ENCODE measurements at regions not wholly inside any gene's neighbourhood (a gene's known extent, or its start where the extent isn't known, plus 50 kb on each side); places are given as distances from the start of the nearest gene placed in this dataset.
"Not testable (repeated sequence)": the region's sequence is repeated elsewhere in the genome, so short reads cannot be mapped to it uniquely, and the experiment has no call there.

GRCh38 chr19:7405482-7405881 is 56.7 kb downstream of the ARHGEF18 start:
- not testable (repeated sequence) for TF ChIP-seq RAD21 (IDR thresholded peaks at IDR 0.05; ENCODE audit: low read length); CEBPB (IDR thresholded peaks at IDR 0.05; ENCODE audit: low read depth, low read length); POLR2A (IDR thresholded peaks at IDR 0.05; ENCODE audit: low read depth, low read length); MXI1 (IDR thresholded peaks at IDR 0.05; ENCODE audit: borderline replicate concordance, low read depth, low read length); RFX5 (IDR thresholded peaks at IDR 0.05; ENCODE audit: low read depth, low read length); ELK1 (IDR thresholded peaks at IDR 0.05; ENCODE audit: borderline replicate concordance, low read depth, low read length); SMC3 (IDR thresholded peaks at IDR 0.05; ENCODE audit: low read depth, low read length); FOS (IDR thresholded peaks at IDR 0.05; ENCODE audit: low read depth, low read length); RCOR1 (IDR thresholded peaks at IDR 0.05; ENCODE audit: insufficient replicate concordance, low read length)
- TF ChIP-seq, protein P1, sequence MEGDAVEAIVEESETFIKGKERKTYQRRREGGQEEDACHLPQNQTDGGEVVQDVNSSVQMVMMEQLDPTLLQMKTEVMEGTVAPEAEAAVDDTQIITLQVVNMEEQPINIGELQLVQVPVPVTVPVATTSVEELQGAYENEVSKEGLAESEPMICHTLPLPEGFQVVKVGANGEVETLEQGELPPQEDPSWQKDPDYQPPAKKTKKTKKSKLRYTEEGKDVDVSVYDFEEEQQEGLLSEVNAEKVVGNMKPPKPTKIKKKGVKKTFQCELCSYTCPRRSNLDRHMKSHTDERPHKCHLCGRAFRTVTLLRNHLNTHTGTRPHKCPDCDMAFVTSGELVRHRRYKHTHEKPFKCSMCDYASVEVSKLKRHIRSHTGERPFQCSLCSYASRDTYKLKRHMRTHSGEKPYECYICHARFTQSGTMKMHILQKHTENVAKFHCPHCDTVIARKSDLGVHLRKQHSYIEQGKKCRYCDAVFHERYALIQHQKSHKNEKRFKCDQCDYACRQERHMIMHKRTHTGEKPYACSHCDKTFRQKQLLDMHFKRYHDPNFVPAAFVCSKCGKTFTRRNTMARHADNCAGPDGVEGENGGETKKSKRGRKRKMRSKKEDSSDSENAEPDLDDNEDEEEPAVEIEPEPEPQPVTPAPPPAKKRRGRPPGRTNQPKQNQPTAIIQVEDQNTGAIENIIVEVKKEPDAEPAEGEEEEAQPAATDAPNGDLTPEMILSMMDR (conservative IDR thresholded peaks at IDR 0.05; ENCODE audit: low read depth, low read length) = not testable (repeated sequence)
- TF ChIP-seq, protein P2, sequence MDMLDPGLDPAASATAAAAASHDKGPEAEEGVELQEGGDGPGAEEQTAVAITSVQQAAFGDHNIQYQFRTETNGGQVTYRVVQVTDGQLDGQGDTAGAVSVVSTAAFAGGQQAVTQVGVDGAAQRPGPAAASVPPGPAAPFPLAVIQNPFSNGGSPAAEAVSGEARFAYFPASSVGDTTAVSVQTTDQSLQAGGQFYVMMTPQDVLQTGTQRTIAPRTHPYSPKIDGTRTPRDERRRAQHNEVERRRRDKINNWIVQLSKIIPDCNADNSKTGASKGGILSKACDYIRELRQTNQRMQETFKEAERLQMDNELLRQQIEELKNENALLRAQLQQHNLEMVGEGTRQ (IDR thresholded peaks at IDR 0.05; ENCODE audit: low read depth, low read length) = not testable (repeated sequence)
